ENCODE measurements at regions not wholly inside any gene's neighbourhood (a gene's known extent, or its start where the extent isn't known, plus 50 kb on each side); places are given as distances from the start of the nearest gene placed in this dataset.
"Not testable (repeated sequence)": the region's sequence is repeated elsewhere in the genome, so short reads cannot be mapped to it uniquely, and the experiment has no call there.

DNA sequence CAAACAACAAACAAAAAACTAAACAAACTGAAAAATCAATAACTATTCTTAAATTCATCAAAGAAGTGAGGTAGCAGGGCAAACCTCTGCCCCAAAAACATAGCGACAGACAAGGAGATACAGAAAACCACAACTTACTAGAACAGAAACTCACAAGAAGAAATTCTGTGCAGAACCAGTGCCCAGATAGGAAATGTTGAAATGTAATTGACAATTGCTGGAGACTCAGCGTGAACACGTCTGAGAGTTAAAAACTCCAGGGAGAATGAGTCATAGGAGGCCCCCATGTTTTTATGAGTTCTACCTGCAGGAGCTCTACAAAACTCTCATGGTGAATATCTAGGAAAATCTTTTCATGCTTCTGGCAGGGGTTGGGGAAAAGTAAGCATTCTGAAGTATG lies 95.5 kb upstream of the SETMAR start:
- Histone ChIP-seq H3K9ac (ENCODE audit: low read depth in 1 of 2, low read length in 2 of 2) (no peak overlapping the region), H3K4me1 (ENCODE audit: control insufficient read depth in 2 of 2, insufficient read depth in 2 of 2, low read length in 2 of 2) (no peaks in the 10 kb centered on the region), H3K36me3 (ENCODE audit: control insufficient read depth in 2 of 2, insufficient read depth in 2 of 2, low read length in 2 of 2) (no peaks in the 10 kb centered on the region), H3K4me3 (ENCODE audit: low read length in 2 of 2) (no peak overlapping the region), H3K9me3 (ENCODE audit: control insufficient read depth in 2 of 2, low read length in 2 of 2) (no peaks in the 10 kb centered on the region), H3K27me3 (ENCODE audit: control insufficient read depth in 2 of 2, insufficient read depth in 2 of 2, low read length in 2 of 2) (no peaks in the 10 kb centered on the region), H3K27ac (ENCODE audit: low read depth in 2 of 2, low read length in 2 of 2) (no peak overlapping the region)

GRCh38 chr3:4208556-4208955 lies 94.6 kb upstream of the SETMAR start:
- H3K9me3 ChIP-seq (ENCODE audit: control insufficient read depth in 2 of 2, low read length in 2 of 2), result no peaks in the 10 kb centered on the region
- H3K9ac ChIP-seq (ENCODE audit: low read depth in 1 of 2, low read length in 2 of 2), result no peak overlapping the region
- H3K27ac ChIP-seq (ENCODE audit: low read depth in 2 of 2, low read length in 2 of 2), result no peak overlapping the region
- H3K4me1 ChIP-seq (ENCODE audit: control insufficient read depth in 2 of 2, insufficient read depth in 2 of 2, low read length in 2 of 2), result no peaks in the 10 kb centered on the region
- H3K36me3 ChIP-seq (ENCODE audit: control insufficient read depth in 2 of 2, insufficient read depth in 2 of 2, low read length in 2 of 2), result no peaks in the 10 kb centered on the region
- H3K4me3 ChIP-seq (ENCODE audit: low read length in 2 of 2), result no peak overlapping the region
- no peaks in the 10 kb centered on the region for H3K27me3 ChIP-seq (ENCODE audit: control insufficient read depth in 2 of 2, insufficient read depth in 2 of 2, low read length in 2 of 2)

GRCh38 chr3:4211610-4212009 lies 91.6 kb upstream of the SETMAR start:
- no peaks in the 10 kb centered on the region for H3K36me3 ChIP-seq (ENCODE audit: control insufficient read depth in 2 of 2, insufficient read depth in 2 of 2, low read length in 2 of 2)
- H3K4me3 ChIP-seq (ENCODE audit: low read length in 2 of 2), result no peak overlapping the region
- H3K9me3 ChIP-seq (ENCODE audit: control insufficient read depth in 2 of 2, low read length in 2 of 2), result no peaks in the 10 kb centered on the region
- H3K4me1 ChIP-seq (ENCODE audit: control insufficient read depth in 2 of 2, insufficient read depth in 2 of 2, low read length in 2 of 2), result no peaks in the 10 kb centered on the region
- no peak overlapping the region for H3K27ac ChIP-seq (ENCODE audit: low read depth in 2 of 2, low read length in 2 of 2)
- H3K9ac ChIP-seq (ENCODE audit: low read depth in 1 of 2, low read length in 2 of 2), result no peak overlapping the region
- H3K27me3 ChIP-seq (ENCODE audit: control insufficient read depth in 2 of 2, insufficient read depth in 2 of 2, low read length in 2 of 2), result no peaks in the 10 kb centered on the region

- H3K4me3 ChIP-seq (ENCODE audit: low read length in 2 of 2); H3K4me1 ChIP-seq (ENCODE audit: control insufficient read depth in 2 of 2, insufficient read depth in 2 of 2, low read length in 2 of 2); H3K9me3 ChIP-seq (ENCODE audit: control insufficient read depth in 2 of 2, low read length in 2 of 2); H3K27me3 ChIP-seq (ENCODE audit: control insufficient read depth in 2 of 2, insufficient read depth in 2 of 2, low read length in 2 of 2); H3K27ac ChIP-seq (ENCODE audit: low read depth in 2 of 2, low read length in 2 of 2); H3K9ac ChIP-seq (ENCODE audit: low read depth in 1 of 2, low read length in 2 of 2); H3K36me3 ChIP-seq (ENCODE audit: control insufficient read depth in 2 of 2, insufficient read depth in 2 of 2, low read length in 2 of 2): not testable (repeated sequence)
Measured at GRCh38 chr3:4213420-4213819, 89.7 kb upstream of the SETMAR start.

- not testable (repeated sequence) for H3K9me3 ChIP-seq (ENCODE audit: control insufficient read depth in 2 of 2, low read length in 2 of 2); H3K36me3 ChIP-seq (ENCODE audit: control insufficient read depth in 2 of 2, insufficient read depth in 2 of 2, low read length in 2 of 2); H3K4me3 ChIP-seq (ENCODE audit: low read length in 2 of 2); H3K27me3 ChIP-seq (ENCODE audit: control insufficient read depth in 2 of 2, insufficient read depth in 2 of 2, low read length in 2 of 2); H3K9ac ChIP-seq (ENCODE audit: low read depth in 1 of 2, low read length in 2 of 2); H3K27ac ChIP-seq (ENCODE audit: low read depth in 2 of 2, low read length in 2 of 2); H3K4me1 ChIP-seq (ENCODE audit: control insufficient read depth in 2 of 2, insufficient read depth in 2 of 2, low read length in 2 of 2)
Measured at GRCh38 chr3:4216974-4217373, 86.2 kb upstream of the SETMAR start.

GRCh38 chr3:4218456-4219226 lies 84.5 kb upstream of the SETMAR start:
- H3K9ac ChIP-seq (ENCODE audit: low read depth in 1 of 2, low read length in 2 of 2), result no peak overlapping the region
- H3K36me3 ChIP-seq (ENCODE audit: control insufficient read depth in 2 of 2, insufficient read depth in 2 of 2, low read length in 2 of 2), result no peaks in the 10 kb centered on the region
- no peaks in the 10 kb centered on the region for H3K9me3 ChIP-seq (ENCODE audit: control insufficient read depth in 2 of 2, low read length in 2 of 2)
- H3K27ac ChIP-seq (ENCODE audit: low read depth in 2 of 2, low read length in 2 of 2), result no peak overlapping the region
- no peak overlapping the region for H3K4me3 ChIP-seq (ENCODE audit: low read length in 2 of 2)
- no peaks in the 10 kb centered on the region for H3K27me3 ChIP-seq (ENCODE audit: control insufficient read depth in 2 of 2, insufficient read depth in 2 of 2, low read length in 2 of 2)
- no peaks in the 10 kb centered on the region for H3K4me1 ChIP-seq (ENCODE audit: control insufficient read depth in 2 of 2, insufficient read depth in 2 of 2, low read length in 2 of 2)

DNA sequence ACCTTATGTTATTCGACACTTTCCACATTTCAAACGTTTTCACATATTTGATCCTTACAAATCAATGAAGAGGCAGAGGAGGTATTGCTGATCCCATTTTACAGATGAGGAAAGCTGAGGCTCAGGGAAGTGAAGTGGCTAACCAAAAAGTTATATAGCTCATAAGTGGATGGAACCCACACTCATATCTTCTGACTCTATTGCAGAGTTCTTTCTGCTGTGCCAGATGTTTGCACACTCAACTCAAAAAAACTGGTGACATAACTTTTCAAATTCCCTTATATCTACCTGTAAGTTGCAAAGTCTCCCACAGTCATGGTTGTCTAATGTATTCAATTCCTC lies 84.0 kb upstream of the SETMAR start:
- no peak overlapping the region for H3K27ac ChIP-seq (ENCODE audit: low read depth in 2 of 2, low read length in 2 of 2)
- H3K4me1 ChIP-seq (ENCODE audit: control insufficient read depth in 2 of 2, insufficient read depth in 2 of 2, low read length in 2 of 2), result no peaks in the 10 kb centered on the region
- H3K9me3 ChIP-seq (ENCODE audit: control insufficient read depth in 2 of 2, low read length in 2 of 2), result no peaks in the 10 kb centered on the region
- no peaks in the 10 kb centered on the region for H3K36me3 ChIP-seq (ENCODE audit: control insufficient read depth in 2 of 2, insufficient read depth in 2 of 2, low read length in 2 of 2)
- no peak overlapping the region for H3K9ac ChIP-seq (ENCODE audit: low read depth in 1 of 2, low read length in 2 of 2)
- no peaks in the 10 kb centered on the region for H3K27me3 ChIP-seq (ENCODE audit: control insufficient read depth in 2 of 2, insufficient read depth in 2 of 2, low read length in 2 of 2)
- H3K4me3 ChIP-seq (ENCODE audit: low read length in 2 of 2), result no peak overlapping the region

DNA sequence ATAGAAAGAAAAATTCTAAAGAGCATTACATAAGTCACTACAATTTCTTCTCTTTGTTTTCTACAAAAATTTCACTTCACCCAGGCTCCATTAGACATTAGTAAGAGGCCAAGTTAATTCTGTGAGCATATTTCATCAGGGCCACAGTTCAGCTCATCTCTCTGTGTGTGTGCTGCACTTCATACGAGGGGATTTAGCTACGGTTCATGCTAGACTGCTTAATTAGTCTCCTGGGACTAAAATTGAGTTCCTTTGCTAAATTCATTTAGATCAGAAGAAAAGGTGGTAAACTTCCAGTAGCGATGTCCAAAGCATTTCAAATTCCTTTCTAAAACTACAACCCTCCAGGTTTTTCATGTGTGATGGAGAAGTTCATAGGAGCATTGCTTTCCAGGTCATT lies 83.1 kb upstream of the SETMAR start:
- no peaks in the 10 kb centered on the region for H3K4me1 ChIP-seq (ENCODE audit: control insufficient read depth in 2 of 2, insufficient read depth in 2 of 2, low read length in 2 of 2)
- no peak overlapping the region for H3K9ac ChIP-seq (ENCODE audit: low read depth in 1 of 2, low read length in 2 of 2)
- H3K4me3 ChIP-seq (ENCODE audit: low read length in 2 of 2), result no peak overlapping the region
- H3K27me3 ChIP-seq (ENCODE audit: control insufficient read depth in 2 of 2, insufficient read depth in 2 of 2, low read length in 2 of 2), result no peaks in the 10 kb centered on the region
- no peaks in the 10 kb centered on the region for H3K36me3 ChIP-seq (ENCODE audit: control insufficient read depth in 2 of 2, insufficient read depth in 2 of 2, low read length in 2 of 2)
- H3K27ac ChIP-seq (ENCODE audit: low read depth in 2 of 2, low read length in 2 of 2), result no peak overlapping the region
- H3K9me3 ChIP-seq (ENCODE audit: control insufficient read depth in 2 of 2, low read length in 2 of 2), result no peaks in the 10 kb centered on the region

- Histone ChIP-seq H3K4me1 (ENCODE audit: control insufficient read depth in 2 of 2, insufficient read depth in 2 of 2, low read length in 2 of 2) (no peaks in the 10 kb centered on the region), H3K9me3 (ENCODE audit: control insufficient read depth in 2 of 2, low read length in 2 of 2) (no peaks in the 10 kb centered on the region), H3K27me3 (ENCODE audit: control insufficient read depth in 2 of 2, insufficient read depth in 2 of 2, low read length in 2 of 2) (no peaks in the 10 kb centered on the region), H3K36me3 (ENCODE audit: control insufficient read depth in 2 of 2, insufficient read depth in 2 of 2, low read length in 2 of 2) (no peaks in the 10 kb centered on the region), H3K27ac (ENCODE audit: low read depth in 2 of 2, low read length in 2 of 2) (no peak overlapping the region), H3K9ac (ENCODE audit: low read depth in 1 of 2, low read length in 2 of 2) (no peak overlapping the region), H3K4me3 (ENCODE audit: low read length in 2 of 2) (no peak overlapping the region)
Measured at GRCh38 chr3:4222574-4223175, 80.5 kb upstream of the SETMAR start.

- Histone ChIP-seq H3K27me3 (ENCODE audit: control insufficient read depth in 2 of 2, insufficient read depth in 2 of 2, low read length in 2 of 2) (no peaks in the 10 kb centered on the region), H3K36me3 (ENCODE audit: control insufficient read depth in 2 of 2, insufficient read depth in 2 of 2, low read length in 2 of 2) (no peaks in the 10 kb centered on the region), H3K27ac (ENCODE audit: low read depth in 2 of 2, low read length in 2 of 2) (no peak overlapping the region), H3K4me1 (ENCODE audit: control insufficient read depth in 2 of 2, insufficient read depth in 2 of 2, low read length in 2 of 2) (no peaks in the 10 kb centered on the region), H3K9me3 (ENCODE audit: control insufficient read depth in 2 of 2, low read length in 2 of 2) (no peaks in the 10 kb centered on the region), H3K4me3 (ENCODE audit: low read length in 2 of 2) (no peak overlapping the region), H3K9ac (ENCODE audit: low read depth in 1 of 2, low read length in 2 of 2) (no peak overlapping the region)
Measured at GRCh38 chr3:4223777-4224176, 79.4 kb upstream of the SETMAR start.
